ENCODE measurements at regions not wholly inside any gene's neighbourhood (a gene's known extent, or its start where the extent isn't known, plus 50 kb on each side); places are given as distances from the start of the nearest gene placed in this dataset.

DNA sequence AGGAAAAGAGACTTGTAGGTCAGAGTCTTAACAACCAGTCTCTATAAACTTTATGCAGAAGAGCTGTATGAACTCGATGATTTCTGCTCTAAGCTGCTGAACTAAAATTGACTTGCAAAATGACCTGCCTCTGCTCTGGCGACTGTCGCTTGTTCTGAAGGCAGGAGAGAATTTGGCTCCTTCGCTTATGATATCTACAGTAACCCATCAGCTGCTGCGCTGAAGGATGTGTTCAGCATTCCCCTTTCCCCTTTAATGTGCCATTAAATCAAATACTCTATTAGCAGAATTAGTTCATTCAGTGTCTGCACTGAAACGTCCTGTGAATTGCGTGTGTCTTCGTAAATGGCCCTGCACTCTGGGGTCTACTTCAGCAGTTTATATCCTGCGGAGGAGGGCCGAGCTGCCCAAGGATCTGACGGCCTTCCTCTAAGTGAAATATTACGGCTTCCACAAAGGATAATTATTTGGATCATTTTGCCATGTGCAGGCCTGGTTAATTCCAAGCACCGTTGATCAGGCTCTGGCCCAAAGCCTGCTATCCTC, 254.9 kb downstream of the SNX10 start (continued):
- TF ChIP-seq, protein P1, sequence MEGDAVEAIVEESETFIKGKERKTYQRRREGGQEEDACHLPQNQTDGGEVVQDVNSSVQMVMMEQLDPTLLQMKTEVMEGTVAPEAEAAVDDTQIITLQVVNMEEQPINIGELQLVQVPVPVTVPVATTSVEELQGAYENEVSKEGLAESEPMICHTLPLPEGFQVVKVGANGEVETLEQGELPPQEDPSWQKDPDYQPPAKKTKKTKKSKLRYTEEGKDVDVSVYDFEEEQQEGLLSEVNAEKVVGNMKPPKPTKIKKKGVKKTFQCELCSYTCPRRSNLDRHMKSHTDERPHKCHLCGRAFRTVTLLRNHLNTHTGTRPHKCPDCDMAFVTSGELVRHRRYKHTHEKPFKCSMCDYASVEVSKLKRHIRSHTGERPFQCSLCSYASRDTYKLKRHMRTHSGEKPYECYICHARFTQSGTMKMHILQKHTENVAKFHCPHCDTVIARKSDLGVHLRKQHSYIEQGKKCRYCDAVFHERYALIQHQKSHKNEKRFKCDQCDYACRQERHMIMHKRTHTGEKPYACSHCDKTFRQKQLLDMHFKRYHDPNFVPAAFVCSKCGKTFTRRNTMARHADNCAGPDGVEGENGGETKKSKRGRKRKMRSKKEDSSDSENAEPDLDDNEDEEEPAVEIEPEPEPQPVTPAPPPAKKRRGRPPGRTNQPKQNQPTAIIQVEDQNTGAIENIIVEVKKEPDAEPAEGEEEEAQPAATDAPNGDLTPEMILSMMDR (IDR thresholded peaks at IDR 0.05) = no peak
- TF ChIP-seq RXRA (IDR thresholded peaks at IDR 0.05; ENCODE audit: borderline replicate concordance, low read depth) = no peak
- TF ChIP-seq FOXJ3 (CRISPR knock-in tag; IDR thresholded peaks at IDR 0.05) = no peak
- TF ChIP-seq EZH2phosphoT487 (IDR thresholded peaks at IDR 0.05; ENCODE audit: borderline replicate concordance, low read depth) = no peak
- TF ChIP-seq TAF1 (IDR thresholded peaks at IDR 0.05; ENCODE audit: borderline replicate concordance, low read depth, low read length) = no peak
- no peak for TF ChIP-seq NFIC (IDR thresholded peaks at IDR 0.05; ENCODE audit: borderline replicate concordance)
- no peak for TF ChIP-seq ELF1 (IDR thresholded peaks at IDR 0.05)

DNA sequence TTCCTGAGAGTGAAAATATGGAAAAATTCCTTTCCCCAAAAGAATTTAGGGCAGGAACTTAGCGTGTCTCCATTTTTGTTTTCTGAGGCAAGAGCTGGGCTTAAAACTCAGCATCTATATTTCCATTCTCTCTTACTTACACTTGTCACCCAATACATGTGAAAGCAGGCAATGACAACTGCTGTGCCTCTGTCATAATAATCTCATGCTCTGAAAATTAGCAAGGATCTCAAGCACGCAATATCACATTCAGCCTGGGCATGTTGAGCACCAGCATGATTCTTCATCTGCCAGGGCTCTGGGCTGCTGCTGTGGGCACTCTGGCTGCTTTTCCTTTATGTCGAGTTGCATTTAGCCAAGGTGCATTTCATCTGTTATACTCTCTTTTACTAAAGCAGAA, 255.5 kb downstream of the SNX10 start:
- peaks cover 0 to 11% of the 10 kb centered on the region in 2 experiments; a peak in 1 of 4 replicates for H3K4me1 ChIP-seq (ENCODE audit: control insufficient read depth in 1 of 2, insufficient read depth in 2 of 2, low read depth in 1 of 2, low read length in 1 of 2)
- no peak for TF ChIP-seq GATA2 (CRISPR knock-in tag; IDR thresholded peaks at IDR 0.05)
- no peak for TF ChIP-seq MXI1 (IDR thresholded peaks at IDR 0.05; ENCODE audit: low read depth, low read length)
- TF ChIP-seq, protein P2, sequence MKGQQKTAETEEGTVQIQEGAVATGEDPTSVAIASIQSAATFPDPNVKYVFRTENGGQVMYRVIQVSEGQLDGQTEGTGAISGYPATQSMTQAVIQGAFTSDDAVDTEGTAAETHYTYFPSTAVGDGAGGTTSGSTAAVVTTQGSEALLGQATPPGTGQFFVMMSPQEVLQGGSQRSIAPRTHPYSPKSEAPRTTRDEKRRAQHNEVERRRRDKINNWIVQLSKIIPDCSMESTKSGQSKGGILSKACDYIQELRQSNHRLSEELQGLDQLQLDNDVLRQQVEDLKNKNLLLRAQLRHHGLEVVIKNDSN (IDR thresholded peaks at IDR 0.05; ENCODE audit: borderline replicate concordance, low read depth) = no peak
- TF ChIP-seq, protein P3, sequence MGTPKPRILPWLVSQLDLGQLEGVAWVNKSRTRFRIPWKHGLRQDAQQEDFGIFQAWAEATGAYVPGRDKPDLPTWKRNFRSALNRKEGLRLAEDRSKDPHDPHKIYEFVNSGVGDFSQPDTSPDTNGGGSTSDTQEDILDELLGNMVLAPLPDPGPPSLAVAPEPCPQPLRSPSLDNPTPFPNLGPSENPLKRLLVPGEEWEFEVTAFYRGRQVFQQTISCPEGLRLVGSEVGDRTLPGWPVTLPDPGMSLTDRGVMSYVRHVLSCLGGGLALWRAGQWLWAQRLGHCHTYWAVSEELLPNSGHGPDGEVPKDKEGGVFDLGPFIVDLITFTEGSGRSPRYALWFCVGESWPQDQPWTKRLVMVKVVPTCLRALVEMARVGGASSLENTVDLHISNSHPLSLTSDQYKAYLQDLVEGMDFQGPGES (IDR thresholded peaks at IDR 0.05; ENCODE audit: low read depth, low read length) = no peak
- TF ChIP-seq RAD21 (IDR thresholded peaks at IDR 0.05; ENCODE audit: low read length) = no peak
- no peak for TF ChIP-seq NRF1 (IDR thresholded peaks at IDR 0.05; ENCODE audit: low read depth, low read length)
- no peak for TF ChIP-seq EP300 (IDR thresholded peaks at IDR 0.05; ENCODE audit: borderline replicate concordance in 1 of 2, low read depth in 1 of 2, low read length in 1 of 2)
- no peak for TF ChIP-seq FOXJ3 (CRISPR knock-in tag; IDR thresholded peaks at IDR 0.05)
- TF ChIP-seq EZH2phosphoT487 (IDR thresholded peaks at IDR 0.05; ENCODE audit: borderline replicate concordance, low read depth) = no peak
- TF ChIP-seq FOXM1 (IDR thresholded peaks at IDR 0.05; ENCODE audit: low read depth) = no peak
- TF ChIP-seq FOSL2 (IDR thresholded peaks at IDR 0.05; ENCODE audit: borderline replicate concordance, low read depth) = no peak
- TF ChIP-seq, protein P4, sequence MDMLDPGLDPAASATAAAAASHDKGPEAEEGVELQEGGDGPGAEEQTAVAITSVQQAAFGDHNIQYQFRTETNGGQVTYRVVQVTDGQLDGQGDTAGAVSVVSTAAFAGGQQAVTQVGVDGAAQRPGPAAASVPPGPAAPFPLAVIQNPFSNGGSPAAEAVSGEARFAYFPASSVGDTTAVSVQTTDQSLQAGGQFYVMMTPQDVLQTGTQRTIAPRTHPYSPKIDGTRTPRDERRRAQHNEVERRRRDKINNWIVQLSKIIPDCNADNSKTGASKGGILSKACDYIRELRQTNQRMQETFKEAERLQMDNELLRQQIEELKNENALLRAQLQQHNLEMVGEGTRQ (IDR thresholded peaks at IDR 0.05; ENCODE audit: borderline replicate concordance, low read depth, low read length) = no peak
- TF ChIP-seq ELF1 (IDR thresholded peaks at IDR 0.05) = no peak
- TF ChIP-seq, protein P5, sequence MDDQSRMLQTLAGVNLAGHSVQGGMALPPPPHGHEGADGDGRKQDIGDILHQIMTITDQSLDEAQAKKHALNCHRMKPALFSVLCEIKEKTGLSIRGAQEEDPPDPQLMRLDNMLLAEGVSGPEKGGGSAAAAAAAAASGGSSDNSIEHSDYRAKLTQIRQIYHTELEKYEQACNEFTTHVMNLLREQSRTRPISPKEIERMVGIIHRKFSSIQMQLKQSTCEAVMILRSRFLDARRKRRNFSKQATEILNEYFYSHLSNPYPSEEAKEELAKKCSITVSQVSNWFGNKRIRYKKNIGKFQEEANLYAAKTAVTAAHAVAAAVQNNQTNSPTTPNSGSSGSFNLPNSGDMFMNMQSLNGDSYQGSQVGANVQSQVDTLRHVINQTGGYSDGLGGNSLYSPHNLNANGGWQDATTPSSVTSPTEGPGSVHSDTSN (IDR thresholded peaks at IDR 0.05) = no peak
- no peak for TF ChIP-seq MEF2A (IDR thresholded peaks at IDR 0.05; ENCODE audit: borderline replicate concordance, low read depth)
- TF ChIP-seq SIN3A (IDR thresholded peaks at IDR 0.05; ENCODE audit: borderline replicate concordance, low read depth, low read length) = no peak
- no peak for TF ChIP-seq TCF12 (IDR thresholded peaks at IDR 0.05)
- no peak for TF ChIP-seq RCOR1 (IDR thresholded peaks at IDR 0.05; ENCODE audit: low read length)
- no peak for TF ChIP-seq JUND (IDR thresholded peaks at IDR 0.05)
- TF ChIP-seq, protein P6, sequence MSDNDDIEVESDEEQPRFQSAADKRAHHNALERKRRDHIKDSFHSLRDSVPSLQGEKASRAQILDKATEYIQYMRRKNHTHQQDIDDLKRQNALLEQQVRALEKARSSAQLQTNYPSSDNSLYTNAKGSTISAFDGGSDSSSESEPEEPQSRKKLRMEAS (IDR thresholded peaks at IDR 0.05; ENCODE audit: low read depth) = no peak
- H3K9me3 ChIP-seq = no peaks in the 10 kb centered on the region
- POLR2A ChIA-PET = no interaction called here
- no peak overlapping the region for H3K4me3 ChIP-seq (ENCODE audit: low read depth in 2 of 2, low read length in 1 of 2)
- no peak overlapping the region for H3K4me2 ChIP-seq
- no peaks in the 10 kb centered on the region for H3K27me3 ChIP-seq (ENCODE audit: insufficient read depth)
- no peak overlapping the region for H2AFZ ChIP-seq (ENCODE audit: low read depth)
- H3K9me2 ChIP-seq = no peaks in the 10 kb centered on the region
- CTCF ChIA-PET = interaction anchor here (0.8 to 3.2 kb wide), 5 partner anchors 15 to 182 kb away, joined by 3 to 23 read pairs (median 4); no protein-coding TSS in a partner anchor
- no peaks in the 10 kb centered on the region for H3F3A ChIP-seq (replicated peaks; ENCODE audit: insufficient read depth)
- H4K20me1 ChIP-seq (ENCODE audit: insufficient read depth) = no peaks in the 10 kb centered on the region
- H3K9ac ChIP-seq = no peak overlapping the region
- no peak for DNase-seq
- H3K27ac ChIP-seq (ENCODE audit: low read depth in 2 of 2, low read length in 1 of 2) = no peak overlapping the region
- no peaks in the 10 kb centered on the region for H3K36me3 ChIP-seq (replicated peaks in 1 of 2; ENCODE audit: control insufficient read depth in 1 of 2, insufficient read depth in 2 of 2, low read length in 1 of 2)
- WGBS (ENCODE audit: low lambda C conversion rate) = 22% methylated on average over 3 of the region's 3 CpGs
- H3K79me2 ChIP-seq (ENCODE audit: insufficient read depth) = no peaks in the 10 kb centered on the region

Measured in SK-N-SH (cell line).